ENCODE measurements at regions not wholly inside any gene's neighbourhood (a gene's known extent, or its start where the extent isn't known, plus 50 kb on each side); places are given as distances from the start of the nearest gene placed in this dataset.

GRCh38 chr2:177056481-177056929 is 156.1 kb upstream of the HNRNPA3 start:
- no peak overlapping the region for H3K4me3 ChIP-seq (ENCODE audit: insufficient read depth, low read length)
- no peak overlapping the region for H2AFZ ChIP-seq (ENCODE audit: low read length)
- no peaks in the 10 kb centered on the region for H3K4me1 ChIP-seq (ENCODE audit: insufficient read depth, low read length)
- no peaks in the 10 kb centered on the region for H4K20me1 ChIP-seq (ENCODE audit: insufficient read depth, low read length)
- peak; percentile 12 for TF ChIP-seq CTCF (IDR thresholded peaks at IDR 0.05; ENCODE audit: extremely low read depth, low read depth, low read length)
- H3K27me3 ChIP-seq (ENCODE audit: insufficient read depth, low read length) = no peaks in the 10 kb centered on the region
- no peaks in the 10 kb centered on the region for H3K36me3 ChIP-seq (ENCODE audit: insufficient read depth, low read length)
- no peak overlapping the region for H3K4me2 ChIP-seq (ENCODE audit: insufficient read depth, low read length)
- no peaks in the 10 kb centered on the region for H3K9me3 ChIP-seq (ENCODE audit: low read depth, low read length)
- no peaks in the 10 kb centered on the region for H3K79me2 ChIP-seq (ENCODE audit: insufficient read depth, low read length)
- no peak for DNase-seq (ENCODE audit: insufficient read length, low spot score, missing footprints)
- no peak overlapping the region for H3K27ac ChIP-seq (ENCODE audit: low read depth, low read length)

GRCh38 chr2:177058747-177059146 is 153.8 kb upstream of the HNRNPA3 start:
- no peaks in the 10 kb centered on the region for H3K9me3 ChIP-seq (ENCODE audit: low read depth, low read length)
- no peak overlapping the region for H3K4me2 ChIP-seq (ENCODE audit: insufficient read depth, low read length)
- TF ChIP-seq CTCF (IDR thresholded peaks at IDR 0.05; ENCODE audit: extremely low read depth, low read depth, low read length) = no peak
- no peaks in the 10 kb centered on the region for H3K27me3 ChIP-seq (ENCODE audit: insufficient read depth, low read length)
- H3K4me1 ChIP-seq (ENCODE audit: insufficient read depth, low read length) = no peaks in the 10 kb centered on the region
- H3K79me2 ChIP-seq (ENCODE audit: insufficient read depth, low read length) = no peaks in the 10 kb centered on the region
- no peak for DNase-seq (ENCODE audit: insufficient read length, low spot score, missing footprints)
- H2AFZ ChIP-seq (ENCODE audit: low read length) = no peak overlapping the region
- H4K20me1 ChIP-seq (ENCODE audit: insufficient read depth, low read length) = no peaks in the 10 kb centered on the region
- H3K36me3 ChIP-seq (ENCODE audit: insufficient read depth, low read length) = no peaks in the 10 kb centered on the region
- H3K27ac ChIP-seq (ENCODE audit: low read depth, low read length) = no peak overlapping the region
- no peak overlapping the region for H3K4me3 ChIP-seq (ENCODE audit: insufficient read depth, low read length)

- no peak overlapping the region for H3K27ac ChIP-seq (ENCODE audit: low read depth, low read length)
- H3K36me3 ChIP-seq (ENCODE audit: insufficient read depth, low read length) = no peaks in the 10 kb centered on the region
- no peak overlapping the region for H3K4me3 ChIP-seq (ENCODE audit: insufficient read depth, low read length)
- H3K27me3 ChIP-seq (ENCODE audit: insufficient read depth, low read length) = no peaks in the 10 kb centered on the region
- H3K9me3 ChIP-seq (ENCODE audit: low read depth, low read length) = no peaks in the 10 kb centered on the region
- no peaks in the 10 kb centered on the region for H4K20me1 ChIP-seq (ENCODE audit: insufficient read depth, low read length)
- no peak for TF ChIP-seq CTCF (IDR thresholded peaks at IDR 0.05; ENCODE audit: extremely low read depth, low read depth, low read length)
- no peaks in the 10 kb centered on the region for H3K79me2 ChIP-seq (ENCODE audit: insufficient read depth, low read length)
- no peak overlapping the region for H2AFZ ChIP-seq (ENCODE audit: low read length)
- no peak for DNase-seq (ENCODE audit: insufficient read length, low spot score, missing footprints)
- no peak overlapping the region for H3K4me2 ChIP-seq (ENCODE audit: insufficient read depth, low read length)
- H3K4me1 ChIP-seq (ENCODE audit: insufficient read depth, low read length) = no peaks in the 10 kb centered on the region
Measured at GRCh38 chr2:177059293-177059692, 153.3 kb upstream of the HNRNPA3 start.

GRCh38 chr2:177063331-177063730 is 149.3 kb upstream of the HNRNPA3 start:
- H3K27ac ChIP-seq (ENCODE audit: low read depth, low read length) = no peak overlapping the region
- no peaks in the 10 kb centered on the region for H4K20me1 ChIP-seq (ENCODE audit: insufficient read depth, low read length)
- H3K4me3 ChIP-seq (ENCODE audit: insufficient read depth, low read length) = no peak overlapping the region
- no peaks in the 10 kb centered on the region for H3K9me3 ChIP-seq (ENCODE audit: low read depth, low read length)
- no peak for TF ChIP-seq CTCF (IDR thresholded peaks at IDR 0.05; ENCODE audit: extremely low read depth, low read depth, low read length)
- no peaks in the 10 kb centered on the region for H3K27me3 ChIP-seq (ENCODE audit: insufficient read depth, low read length)
- no peak overlapping the region for H2AFZ ChIP-seq (ENCODE audit: low read length)
- H3K36me3 ChIP-seq (ENCODE audit: insufficient read depth, low read length) = no peaks in the 10 kb centered on the region
- H3K4me1 ChIP-seq (ENCODE audit: insufficient read depth, low read length) = no peaks in the 10 kb centered on the region
- DNase-seq (ENCODE audit: insufficient read length, low spot score, missing footprints) = no peak
- H3K4me2 ChIP-seq (ENCODE audit: insufficient read depth, low read length) = no peak overlapping the region
- no peaks in the 10 kb centered on the region for H3K79me2 ChIP-seq (ENCODE audit: insufficient read depth, low read length)
